ENCODE measurements at regions not wholly inside any gene's neighbourhood (a gene's known extent, or its start where the extent isn't known, plus 50 kb on each side); places are given as distances from the start of the nearest gene placed in this dataset.

DNA sequence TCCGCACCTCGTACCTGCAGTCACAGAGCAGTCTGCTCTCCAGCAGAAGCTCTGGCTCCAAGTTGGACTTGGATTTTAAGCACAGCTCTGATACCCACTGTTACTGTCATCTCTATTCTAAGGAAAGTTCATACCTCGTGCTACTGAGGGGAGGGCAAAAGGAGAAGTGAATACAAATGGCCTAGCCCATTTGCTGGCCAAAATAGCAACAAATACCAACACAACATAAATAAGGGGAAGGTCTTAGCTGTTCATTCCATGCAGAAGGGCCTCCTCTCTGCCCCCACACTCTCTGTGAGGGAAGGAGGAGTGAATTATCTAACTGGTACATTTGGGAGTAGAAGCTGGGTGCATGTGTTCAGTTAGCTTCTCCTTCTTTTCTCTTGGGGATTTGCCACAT is 739.4 kb upstream of the RAB6C start:
- TF ChIP-seq, protein P1, sequence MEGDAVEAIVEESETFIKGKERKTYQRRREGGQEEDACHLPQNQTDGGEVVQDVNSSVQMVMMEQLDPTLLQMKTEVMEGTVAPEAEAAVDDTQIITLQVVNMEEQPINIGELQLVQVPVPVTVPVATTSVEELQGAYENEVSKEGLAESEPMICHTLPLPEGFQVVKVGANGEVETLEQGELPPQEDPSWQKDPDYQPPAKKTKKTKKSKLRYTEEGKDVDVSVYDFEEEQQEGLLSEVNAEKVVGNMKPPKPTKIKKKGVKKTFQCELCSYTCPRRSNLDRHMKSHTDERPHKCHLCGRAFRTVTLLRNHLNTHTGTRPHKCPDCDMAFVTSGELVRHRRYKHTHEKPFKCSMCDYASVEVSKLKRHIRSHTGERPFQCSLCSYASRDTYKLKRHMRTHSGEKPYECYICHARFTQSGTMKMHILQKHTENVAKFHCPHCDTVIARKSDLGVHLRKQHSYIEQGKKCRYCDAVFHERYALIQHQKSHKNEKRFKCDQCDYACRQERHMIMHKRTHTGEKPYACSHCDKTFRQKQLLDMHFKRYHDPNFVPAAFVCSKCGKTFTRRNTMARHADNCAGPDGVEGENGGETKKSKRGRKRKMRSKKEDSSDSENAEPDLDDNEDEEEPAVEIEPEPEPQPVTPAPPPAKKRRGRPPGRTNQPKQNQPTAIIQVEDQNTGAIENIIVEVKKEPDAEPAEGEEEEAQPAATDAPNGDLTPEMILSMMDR (IDR thresholded peaks at IDR 0.05; ENCODE audit: low read depth, low read length): no peak
- TF ChIP-seq EZH2phosphoT487 (IDR thresholded peaks at IDR 0.05; ENCODE audit: low read depth): no peak
